Common myeloid progenitor, CD34-positive (primary cell): ENCODE measurements at regions not wholly inside any gene's neighbourhood (a gene's known extent, or its start where the extent isn't known, plus 50 kb on each side); places are given as distances from the start of the nearest gene placed in this dataset.

ENCODE experiments used
- CTCF ChIA-PET: fragments of 350-600 bp; sonication (Branson Sonifier 250); formaldehyde crosslinking; loops from one replicate; lab custom pipeline; 2021; ENCODE audit warnings: antibody characterized with exemption; lab: Charles Lee
- POLR2A ChIA-PET: fragments of 350-600 bp; sonication (Branson Sonifier 250); formaldehyde crosslinking; loops from one replicate; lab custom pipeline; 2021; ENCODE audit warnings: antibody characterized with exemption; lab: Charles Lee
- DNase-seq, 3 donors: peaks; one replicate each; pipeline versions ENCODE4 v3.0.0 to v3.0.0-alpha.2; 2013
- H3K27ac ChIP-seq, 2 experiments: 1 replicate in 1 of 2; 2 replicates in 1 of 2; pipeline ENCODE4 v1.7.0; 2013; ENCODE audit warnings: inconsistent platforms in 2 of 2, low read length in 2 of 2, mild to moderate bottlenecking in 2 of 2, low read depth in 1 of 2, moderate library complexity in 1 of 2; ENCODE audit not compliant: severe bottlenecking in 2 of 2, insufficient read depth in 1 of 2, poor library complexity in 1 of 2
- H3K27me3 ChIP-seq, 5 experiments: replicated peaks in 2 of 5; 1 replicate in 3 of 5; 2 replicates in 2 of 5; pipeline versions ENCODE4 v1.6.1 to v1.7.0; 2013; ENCODE audit warnings: low read length in 4 of 5, mild to moderate bottlenecking in 2 of 5, moderate library complexity in 2 of 5, inconsistent platforms in 1 of 5; ENCODE audit not compliant: insufficient read depth in 5 of 5, control insufficient read depth in 4 of 5
- H3K36me3 ChIP-seq, 4 experiments: 1 replicate in 2 of 4; 2 replicates in 2 of 4; pipeline versions ENCODE4 v1.6.1 to v1.7.0; 2013; ENCODE audit warnings: low read length in 3 of 4, control low read depth in 1 of 4, mild to moderate bottlenecking in 1 of 4; ENCODE audit not compliant: control insufficient read depth in 4 of 4, insufficient read depth in 4 of 4
- H3K4me1 ChIP-seq, 4 experiments: 1 replicate in 3 of 4; 2 replicates in 1 of 4; pipeline versions ENCODE4 v1.6.1 to v1.7.1; 2013; ENCODE audit warnings: low read length in 3 of 4, mild to moderate bottlenecking in 3 of 4, control low read depth in 1 of 4, inconsistent platforms in 1 of 4, moderate library complexity in 1 of 4; ENCODE audit not compliant: control insufficient read depth in 4 of 4, insufficient read depth in 4 of 4; ENCODE audit errors: control extremely low read depth in 1 of 4
- H3K4me3 ChIP-seq, 7 experiments: 1 replicate in 4 of 7; 2 replicates in 3 of 7; pipeline versions ENCODE4 v1.5.1 to v1.7.0; 2013; ENCODE audit warnings: mild to moderate bottlenecking in 7 of 7, low read length in 6 of 7, moderate library complexity in 6 of 7, inconsistent platforms in 2 of 7, low read depth in 2 of 7, control low read depth in 1 of 7; ENCODE audit not compliant: insufficient read depth in 4 of 7, control insufficient read depth in 1 of 7; ENCODE audit errors: extremely low read depth in 1 of 7
- H3K9me3 ChIP-seq, 5 experiments: 1 replicate in 4 of 5; 2 replicates in 1 of 5; pipeline versions ENCODE4 v1.6.1 to v1.7.1; 2013; ENCODE audit warnings: low read length in 4 of 5, mild to moderate bottlenecking in 2 of 5, inconsistent platforms in 1 of 5, low read depth in 1 of 5, moderate library complexity in 1 of 5; ENCODE audit not compliant: control insufficient read depth in 4 of 5, insufficient read depth in 2 of 5; ENCODE audit errors: control extremely low read depth in 1 of 5
- WGBS: methylation state at CpG from one replicate; pipeline ENCODE4 v1.1.5; 2013; ENCODE audit not compliant: insufficient coverage; 5-methylcytosine and 5-hydroxymethylcytosine counted together

DNA sequence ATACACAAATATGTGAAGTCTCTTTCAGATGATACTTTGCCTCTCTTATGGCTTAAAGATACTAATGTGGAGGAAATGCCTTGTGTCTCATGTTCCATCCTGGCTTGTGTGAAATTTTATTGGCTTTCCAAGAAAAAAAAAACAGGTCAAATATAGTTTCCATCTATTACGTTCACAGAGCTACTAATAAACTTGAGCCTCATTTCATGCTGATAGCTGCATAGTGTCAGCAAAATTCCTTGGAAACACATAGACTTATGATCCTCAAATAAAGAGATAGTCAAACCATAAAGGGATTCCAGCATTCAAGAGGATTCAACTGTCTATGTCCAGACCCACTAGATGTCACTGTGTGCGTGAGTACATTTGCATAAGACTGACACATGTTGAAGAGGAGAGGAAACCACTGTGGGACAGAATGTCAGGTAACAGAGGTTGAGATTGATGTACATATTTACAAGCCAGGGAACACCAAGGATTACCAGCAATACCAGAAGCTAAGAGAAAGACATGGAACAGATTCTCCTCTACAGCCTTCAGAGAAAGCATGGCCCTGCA is 266.6 kb downstream of the COL12A1 start:
- no peak overlapping the region for H3K27ac ChIP-seq
- no peak for DNase-seq
- H3K9me3 ChIP-seq, result no peaks in the 10 kb centered on the region
- no peaks in the 10 kb centered on the region for H3K36me3 ChIP-seq
- 71% methylated on average over 1 of the region's 2 CpGs for WGBS
- POLR2A ChIA-PET, result no interaction called here
- H3K4me1 ChIP-seq, result no peaks in the 10 kb centered on the region
- H3K27me3 ChIP-seq, result no peaks in the 10 kb centered on the region
- CTCF ChIA-PET, result interaction anchor here (1.3 kb wide), 1 partner anchor 29 kb away, joined by 4 read pairs; no protein-coding TSS in a partner anchor
- no peak overlapping the region for H3K4me3 ChIP-seq

- Histone ChIP-seq H3K9me3 (no peaks in the 10 kb centered on the region), H3K4me3 (no peak overlapping the region), H3K36me3 (no peaks in the 10 kb centered on the region), H3K27me3 (no peaks in the 10 kb centered on the region), H3K27ac (no peak overlapping the region), H3K4me1 (no peaks in the 10 kb centered on the region)
- DNase-seq, result no peak
- POLR2A ChIA-PET, result no interaction called here
- CTCF ChIA-PET, result no interaction called here
These were observed 267.9 kb downstream of the COL12A1 start for GRCh38 chr6:74937936-74938335.

DNA sequence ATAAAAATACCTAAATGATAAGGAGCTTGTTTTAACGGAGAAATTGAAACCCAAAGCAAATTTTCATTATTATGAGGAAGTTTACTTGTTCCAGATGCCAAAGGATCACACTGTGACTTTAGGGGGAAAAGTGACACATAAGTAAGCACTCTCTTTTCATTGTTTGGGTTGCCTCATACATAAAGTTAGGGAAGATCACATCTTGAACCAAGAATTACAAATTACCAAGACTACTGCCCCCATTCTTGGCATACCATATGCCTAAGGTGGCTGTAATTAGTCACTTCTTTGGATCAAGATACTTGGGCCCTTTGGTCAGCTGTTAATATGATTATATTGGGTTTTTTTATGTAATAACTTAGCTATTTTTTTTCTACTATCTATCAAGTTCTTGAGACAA is 269.0 kb downstream of the COL12A1 start:
- H3K27ac ChIP-seq, result no peak overlapping the region
- no peaks in the 10 kb centered on the region for H3K36me3 ChIP-seq
- no CpG with 5 or more reads among the region's 1 CpG for WGBS
- H3K27me3 ChIP-seq, result no peaks in the 10 kb centered on the region
- peaks cover 0 to 8% (median 3%) of the 10 kb centered on the region in 4 experiments for H3K4me1 ChIP-seq
- H3K4me3 ChIP-seq, result no peak overlapping the region
- H3K9me3 ChIP-seq, result no peaks in the 10 kb centered on the region
- CTCF ChIA-PET, result no interaction called here
- no peak for DNase-seq
- POLR2A ChIA-PET, result no interaction called here

GRCh38 chr6:74932232-74932888 is 273.5 kb downstream of the COL12A1 start:
- Histone ChIP-seq H3K9me3 (no peaks in the 10 kb centered on the region), H3K4me1 (peaks cover 0 to 11% (median 4%) of the 10 kb centered on the region in 4 experiments), H3K27me3 (no peaks in the 10 kb centered on the region), H3K27ac (no peak overlapping the region), H3K4me3 (no peak overlapping the region), H3K36me3 (no peaks in the 10 kb centered on the region)
- ChIA-PET POLR2A (no interaction called here), CTCF (no interaction called here)
- 46% methylated on average over 3 of the region's 4 CpGs for WGBS
- DNase-seq, result peak in 2 of 3 donors; percentile 40 to 55

- Histone ChIP-seq H3K36me3 (no peaks in the 10 kb centered on the region), H3K27ac (no peak overlapping the region), H3K4me1 (peaks cover 0 to 11% (median 5%) of the 10 kb centered on the region in 4 experiments), H3K9me3 (no peaks in the 10 kb centered on the region), H3K27me3 (no peaks in the 10 kb centered on the region), H3K4me3 (no peak overlapping the region)
- ChIA-PET CTCF (no interaction called here), POLR2A (no interaction called here)
- WGBS, result no CpG with 5 or more reads among the region's 1 CpG
- no peak for DNase-seq
These were observed 274.3 kb downstream of the COL12A1 start for GRCh38 chr6:74931558-74931957.

- Histone ChIP-seq H3K27ac (no peak overlapping the region), H3K9me3 (no peaks in the 10 kb centered on the region), H3K4me1 (peaks cover 2 to 23% (median 12%) of the 10 kb centered on the region in 4 experiments), H3K36me3 (no peaks in the 10 kb centered on the region), H3K4me3 (no peak overlapping the region), H3K27me3 (no peaks in the 10 kb centered on the region)
- no peak for DNase-seq
- ChIA-PET POLR2A (interaction anchor here (1.0 kb wide), 1 partner anchor 28 kb away, joined by 3 read pairs; no protein-coding TSS in a partner anchor), CTCF (no interaction called here)
- WGBS, result 94% methylated on average over 2 of the region's 4 CpGs
These were observed 277.6 kb downstream of the COL12A1 start for GRCh38 chr6:74928203-74928602.

GRCh38 chr6:74927299-74927698 is 278.6 kb downstream of the COL12A1 start:
- 100% methylated on average over 1 of the region's 3 CpGs for WGBS

More at GRCh38 chr6:74927299-74927698, 278.6 kb downstream of the COL12A1 start:
- CTCF ChIA-PET, result no interaction called here
- POLR2A ChIA-PET, result no interaction called here
- H3K4me3 ChIP-seq, result no peak overlapping the region
- H3K27ac ChIP-seq, result no peak overlapping the region
- H3K9me3 ChIP-seq, result no peaks in the 10 kb centered on the region
- no peaks in the 10 kb centered on the region for H3K36me3 ChIP-seq
- no peak for DNase-seq
- no peaks in the 10 kb centered on the region for H3K27me3 ChIP-seq
- H3K4me1 ChIP-seq, result peaks cover 2 to 19% (median 11%) of the 10 kb centered on the region in 4 experiments
